Right lobe of liver (tissue), 4 donors: ENCODE measurements at regions not wholly inside any gene's neighbourhood (a gene's known extent, or its start where the extent isn't known, plus 50 kb on each side); places are given as distances from the start of the nearest gene placed in this dataset.
"Not testable (repeated sequence)": the region's sequence is repeated elsewhere in the genome, so short reads cannot be mapped to it uniquely, and the experiment has no call there.

Source experiments
- CTCF ChIP-seq, 4 donors: fragments of 200-600 bp in 3 of 4; fragments of 450-650 bp in 1 of 4; IDR thresholded peaks; one replicate each; pipeline versions ENCODE4 v1.5.1 to v1.8.0; 2016 to 2022; ENCODE audit warnings: antibody characterized with exemption in 4 of 4, mild to moderate bottlenecking in 2 of 4
- POLR2A ChIP-seq: fragments of 450-650 bp; IDR thresholded peaks from one replicate; pipeline ENCODE4 v1.6.1; 2017; ENCODE audit warnings: antibody characterized with exemption, mild to moderate bottlenecking
- donor health status: DM: no; HTN: no; CAD: no.
- donor health status: DM: no; HTN: no; CAD: no.
- donor health status: DM: no; HTN: yes; CAD: no.

DNA sequence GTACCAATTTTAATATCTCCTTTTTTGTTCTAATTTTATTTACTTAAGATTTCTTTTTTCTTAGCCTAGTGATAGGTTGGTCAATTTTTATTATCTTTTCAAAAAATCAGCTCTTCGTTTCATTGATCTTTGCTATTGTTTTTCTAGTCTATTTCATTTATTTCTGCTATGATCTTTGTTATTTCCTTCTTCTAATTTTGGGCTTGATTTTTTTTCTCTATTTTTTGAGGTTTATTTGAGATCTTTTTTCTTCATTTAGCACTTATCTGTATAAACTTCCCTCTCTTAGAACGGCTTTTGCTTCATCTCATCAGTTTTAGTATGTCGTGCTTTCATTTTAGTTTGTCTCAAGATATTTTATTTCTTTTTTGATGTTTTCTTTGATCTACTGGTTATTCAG, 456.1 kb downstream of the SPATA31A1 start:
- TF ChIP-seq CTCF (IDR thresholded peaks at IDR 0.05); POLR2A: not testable (repeated sequence)
